Karpas-422 (cell line): ENCODE measurements at regions not wholly inside any gene's neighbourhood (a gene's known extent, or its start where the extent isn't known, plus 50 kb on each side); places are given as distances from the start of the nearest gene placed in this dataset.

ENCODE experiments used
- DNase-seq: peaks from one replicate; pipeline ENCODE4 v3.0.0-alpha.2; 2015
- H2AFZ ChIP-seq: fragments of 200-600 bp; sonication (generic); 2 replicates; pipeline ENCODE4 v1.6.1; 2014; ENCODE audit warnings: antibody characterized with exemption, low read length, mixed read lengths
- H3K27ac ChIP-seq: fragments of 200-600 bp; sonication (generic); 2 replicates; pipeline ENCODE4 v1.5.1; 2014; ENCODE audit warnings: mild to moderate bottlenecking, low read length, moderate library complexity
- H3K27me3 ChIP-seq: fragments of 200-600 bp; sonication (generic); 2 replicates; pipeline ENCODE4 v1.6.1; 2014; ENCODE audit warnings: low read length, mixed read lengths
- H3K36me3 ChIP-seq: fragments of 200-600 bp; sonication (generic); 2 replicates; pipeline ENCODE4 v1.6.1; 2014; ENCODE audit warnings: low read length, mixed read lengths; ENCODE audit not compliant: insufficient read depth
- H3K4me1 ChIP-seq: fragments of 200-600 bp; sonication (generic); 2 replicates; pipeline ENCODE4 v1.6.1; 2014; ENCODE audit warnings: mild to moderate bottlenecking, low read length, mixed read lengths
- H3K4me2 ChIP-seq: fragments of 200-600 bp; sonication (generic); 2 replicates; pipeline ENCODE4 v1.6.1; 2014; ENCODE audit warnings: low read length, low read depth, mild to moderate bottlenecking; ENCODE audit not compliant: poor library complexity, severe bottlenecking
- H3K4me3 ChIP-seq: fragments of 200-600 bp; sonication (generic); 2 replicates; pipeline ENCODE4 v1.5.1; 2014; ENCODE audit warnings: mild to moderate bottlenecking, antibody characterized with exemption, low read length, mixed read lengths
- H3K79me2 ChIP-seq: fragments of 200-600 bp; sonication (generic); 2 replicates; pipeline ENCODE4 v1.6.1; 2014; ENCODE audit warnings: mild to moderate bottlenecking, low read length, mixed read lengths
- H3K9ac ChIP-seq: fragments of 200-600 bp; sonication (generic); 2 replicates; pipeline ENCODE4 v1.6.0; 2014; ENCODE audit warnings: low read length
- H3K9me2 ChIP-seq: fragments of 200-600 bp; sonication (generic), shearing (Covaris generic); replicated peaks from 2 replicates; pipeline ENCODE4 v1.6.0; 2014; ENCODE audit warnings: mild to moderate bottlenecking, low read length, moderate library complexity; ENCODE audit not compliant: insufficient read depth
- H3K9me3 ChIP-seq: fragments of 300-700, 200-600 bp; sonication (generic); 2 replicates; pipeline ENCODE4 v1.6.1; 2014; ENCODE audit warnings: low read length, mixed read lengths
- H4K20me1 ChIP-seq: fragments of 200-600 bp; sonication (generic); 2 replicates; pipeline ENCODE4 v1.6.1; 2014; ENCODE audit warnings: mild to moderate bottlenecking, antibody characterized with exemption, low read length, low read depth; ENCODE audit not compliant: insufficient read depth

DNA sequence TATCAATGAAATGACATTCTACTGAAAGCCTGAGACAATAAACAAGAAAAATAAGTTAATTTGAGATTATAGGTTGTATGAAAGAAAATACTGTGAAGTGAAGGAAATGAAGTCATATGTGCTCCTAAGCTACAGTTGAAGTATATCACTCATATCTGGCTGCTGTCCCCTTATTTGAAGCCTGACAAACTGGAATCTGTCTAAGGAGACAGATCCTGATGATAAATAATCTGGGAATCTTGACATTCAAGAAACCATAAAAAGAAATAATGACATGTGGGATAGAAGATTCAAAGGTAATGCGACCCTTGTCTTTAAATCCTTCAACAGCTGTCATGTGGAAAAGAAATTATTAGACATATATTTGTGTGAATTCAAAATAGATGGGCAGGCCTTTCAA, 424.5 kb upstream of the LMCD1 start:
- H3K27ac ChIP-seq: no peak overlapping the region
- no peak overlapping the region for H2AFZ ChIP-seq
- no peak for DNase-seq
- H3K4me3 ChIP-seq: no peak overlapping the region
- no peaks in the 10 kb centered on the region for H3K9me3 ChIP-seq
- no peaks in the 10 kb centered on the region for H3K79me2 ChIP-seq
- no peaks in the 10 kb centered on the region for H3K4me1 ChIP-seq
- no peaks in the 10 kb centered on the region for H3K9me2 ChIP-seq
- no peaks in the 10 kb centered on the region for H4K20me1 ChIP-seq
- H3K36me3 ChIP-seq: no peaks in the 10 kb centered on the region
- no peak overlapping the region for H3K4me2 ChIP-seq
- no peaks in the 10 kb centered on the region for H3K27me3 ChIP-seq
- H3K9ac ChIP-seq: no peak overlapping the region

- Histone ChIP-seq H3K9me2 (no peaks in the 10 kb centered on the region; the same call in 1 of the 2 replicates), H3K27ac (no peak overlapping the region), H3K9me3 (no peaks in the 10 kb centered on the region), H4K20me1 (no peaks in the 10 kb centered on the region), H3K9ac (no peak overlapping the region), H2AFZ (no peak overlapping the region), H3K36me3 (no peaks in the 10 kb centered on the region), H3K4me3 (no peak overlapping the region), H3K4me1 (no peaks in the 10 kb centered on the region), H3K27me3 (no peaks in the 10 kb centered on the region), H3K4me2 (no peak overlapping the region), H3K79me2 (no peaks in the 10 kb centered on the region)
- no peak for DNase-seq
Observed at GRCh38 chr3:8080464-8080863, 421.2 kb upstream of the LMCD1 start.

- Histone ChIP-seq H3K4me2 (no peak overlapping the region), H4K20me1 (no peaks in the 10 kb centered on the region), H3K27ac (no peak overlapping the region), H3K9ac (no peak overlapping the region), H3K4me1 (no peaks in the 10 kb centered on the region), H3K9me2 (no peaks in the 10 kb centered on the region; the same call in 1 of the 2 replicates), H3K79me2 (no peaks in the 10 kb centered on the region), H2AFZ (no peak overlapping the region), H3K27me3 (no peaks in the 10 kb centered on the region), H3K9me3 (no peaks in the 10 kb centered on the region), H3K4me3 (no peak overlapping the region), H3K36me3 (no peaks in the 10 kb centered on the region)
- DNase-seq: no peak
Observed at GRCh38 chr3:8085498-8085897, 416.1 kb upstream of the LMCD1 start.

DNA sequence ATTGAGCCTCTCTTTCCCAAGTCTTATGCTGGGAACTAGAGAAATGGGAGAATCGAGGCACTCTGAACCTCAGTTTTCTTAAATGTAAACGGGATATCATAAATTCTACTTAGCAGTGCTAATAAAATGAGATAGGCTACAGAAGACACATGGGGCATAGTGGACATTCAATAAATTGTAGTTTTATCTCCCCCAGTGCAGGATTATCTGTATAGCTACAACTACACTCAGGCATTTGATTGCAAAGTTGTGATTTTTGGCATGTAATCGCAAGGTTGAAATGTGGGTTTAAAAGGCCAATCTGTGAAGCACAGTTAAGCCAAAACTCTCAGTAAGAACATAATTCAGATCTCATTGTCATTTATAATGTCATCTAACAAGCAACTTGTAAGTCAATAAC, 413.7 kb upstream of the LMCD1 start:
- Histone ChIP-seq H3K4me2 (no peak overlapping the region), H3K9ac (no peak overlapping the region), H3K79me2 (no peaks in the 10 kb centered on the region), H3K4me3 (no peak overlapping the region), H3K9me3 (no peaks in the 10 kb centered on the region), H3K36me3 (no peaks in the 10 kb centered on the region), H3K27ac (no peak overlapping the region), H2AFZ (no peak overlapping the region), H4K20me1 (no peaks in the 10 kb centered on the region), H3K27me3 (no peaks in the 10 kb centered on the region), H3K9me2 (no peaks in the 10 kb centered on the region), H3K4me1 (no peaks in the 10 kb centered on the region)
- no peak for DNase-seq

GRCh38 chr3:8094415-8094814, 407.2 kb upstream of the LMCD1 start:
- no peak overlapping the region for H3K27ac ChIP-seq
- no peak overlapping the region for H3K4me2 ChIP-seq
- H3K9ac ChIP-seq: no peak overlapping the region
- no peaks in the 10 kb centered on the region for H3K36me3 ChIP-seq
- H3K27me3 ChIP-seq: no peaks in the 10 kb centered on the region
- H3K4me1 ChIP-seq: no peaks in the 10 kb centered on the region
- no peaks in the 10 kb centered on the region for H3K9me3 ChIP-seq
- no peaks in the 10 kb centered on the region for H3K9me2 ChIP-seq
- no peaks in the 10 kb centered on the region for H3K79me2 ChIP-seq
- DNase-seq: no peak
- no peak overlapping the region for H3K4me3 ChIP-seq
- H4K20me1 ChIP-seq: no peaks in the 10 kb centered on the region
- H2AFZ ChIP-seq: no peak overlapping the region

GRCh38 chr3:8095724-8096123, 405.9 kb upstream of the LMCD1 start:
- no peaks in the 10 kb centered on the region for H3K79me2 ChIP-seq
- no peak overlapping the region for H3K4me2 ChIP-seq
- no peak for DNase-seq
- no peaks in the 10 kb centered on the region for H3K36me3 ChIP-seq
- no peaks in the 10 kb centered on the region for H3K9me2 ChIP-seq
- H3K9ac ChIP-seq: no peak overlapping the region
- H3K27ac ChIP-seq: no peak overlapping the region
- no peaks in the 10 kb centered on the region for H3K9me3 ChIP-seq
- H3K4me3 ChIP-seq: no peak overlapping the region
- H4K20me1 ChIP-seq: no peaks in the 10 kb centered on the region
- no peaks in the 10 kb centered on the region for H3K27me3 ChIP-seq
- no peak overlapping the region for H2AFZ ChIP-seq
- no peaks in the 10 kb centered on the region for H3K4me1 ChIP-seq

DNA sequence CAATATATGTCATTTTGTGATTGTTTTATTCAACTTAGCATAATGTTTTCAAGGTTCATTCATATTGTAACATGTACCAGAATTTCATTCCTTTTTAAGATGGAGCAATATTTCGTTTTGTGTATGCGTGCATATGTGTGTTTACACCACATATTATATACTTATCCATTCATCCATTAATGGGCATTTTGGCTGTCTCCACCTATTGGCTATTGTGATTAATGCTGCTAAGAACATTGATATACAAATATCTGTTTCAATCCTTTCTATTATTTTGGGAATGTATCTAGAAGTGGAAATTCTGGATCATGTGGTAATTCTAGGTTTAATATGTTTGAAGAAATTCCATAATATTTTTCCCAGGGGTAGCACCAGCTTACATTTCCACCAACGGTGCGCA, 403.9 kb upstream of the LMCD1 start:
- no peak overlapping the region for H3K9ac ChIP-seq
- no peak overlapping the region for H3K4me2 ChIP-seq
- no peak overlapping the region for H3K27ac ChIP-seq
- no peaks in the 10 kb centered on the region for H3K36me3 ChIP-seq
- H3K4me3 ChIP-seq: no peak overlapping the region
- no peaks in the 10 kb centered on the region for H3K9me2 ChIP-seq
- no peaks in the 10 kb centered on the region for H3K79me2 ChIP-seq
- DNase-seq: no peak
- H2AFZ ChIP-seq: no peak overlapping the region
- no peaks in the 10 kb centered on the region for H3K4me1 ChIP-seq
- no peaks in the 10 kb centered on the region for H4K20me1 ChIP-seq
- H3K9me3 ChIP-seq: no peaks in the 10 kb centered on the region
- no peaks in the 10 kb centered on the region for H3K27me3 ChIP-seq

- H3K4me3 ChIP-seq: no peak overlapping the region
- no peak overlapping the region for H3K9ac ChIP-seq
- H2AFZ ChIP-seq: no peak overlapping the region
- DNase-seq: no peak
- no peaks in the 10 kb centered on the region for H3K9me2 ChIP-seq
- no peaks in the 10 kb centered on the region for H3K36me3 ChIP-seq
- no peaks in the 10 kb centered on the region for H3K9me3 ChIP-seq
- no peaks in the 10 kb centered on the region for H3K27me3 ChIP-seq
- H3K79me2 ChIP-seq: no peaks in the 10 kb centered on the region
- H3K4me2 ChIP-seq: no peak overlapping the region
- no peaks in the 10 kb centered on the region for H3K4me1 ChIP-seq
- no peaks in the 10 kb centered on the region for H4K20me1 ChIP-seq
- no peak overlapping the region for H3K27ac ChIP-seq
Observed at GRCh38 chr3:8103954-8104353, 397.7 kb upstream of the LMCD1 start.

DNA sequence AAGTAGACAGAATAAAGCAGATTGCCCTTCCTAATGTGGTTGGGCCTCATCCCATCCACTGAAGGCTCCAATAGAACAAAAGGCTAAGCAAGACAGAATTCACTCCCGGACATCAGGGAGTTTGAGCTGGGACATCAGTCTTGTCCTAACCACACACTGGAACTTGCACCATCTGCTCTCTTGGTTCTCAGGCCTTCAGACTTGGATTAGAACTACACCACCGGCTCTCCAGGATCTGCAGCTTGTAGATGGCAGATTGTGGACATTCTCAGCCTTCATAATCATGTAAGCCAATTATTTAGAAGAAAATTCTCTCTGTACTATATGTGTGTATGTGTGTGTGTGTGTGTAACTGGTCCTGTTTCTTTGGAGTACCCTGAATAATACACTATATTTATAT, 394.7 kb upstream of the LMCD1 start:
- Histone ChIP-seq H3K27me3 (no peaks in the 10 kb centered on the region), H3K9ac (no peak overlapping the region), H3K79me2 (no peaks in the 10 kb centered on the region), H4K20me1 (no peaks in the 10 kb centered on the region), H3K9me2 (no peaks in the 10 kb centered on the region), H3K27ac (no peak overlapping the region), H2AFZ (no peak overlapping the region), H3K4me2 (no peak overlapping the region), H3K4me1 (no peaks in the 10 kb centered on the region), H3K36me3 (no peaks in the 10 kb centered on the region), H3K4me3 (no peak overlapping the region), H3K9me3 (no peaks in the 10 kb centered on the region)
- DNase-seq: no peak
